ENCODE measurements at regions not wholly inside any gene's neighbourhood (a gene's known extent, or its start where the extent isn't known, plus 50 kb on each side); places are given as distances from the start of the nearest gene placed in this dataset.

- CTCF ChIA-PET = no interaction called here
- no peaks in the 10 kb centered on the region for H3K9me3 ChIP-seq (ENCODE audit: control insufficient read depth, insufficient read depth, low read depth, low read length)
- H3K27ac ChIP-seq (ENCODE audit: extremely low read depth, low read depth, low read length) = no peak overlapping the region
- POLR2A ChIA-PET = interaction anchor here (0.6 kb wide), 1 partner anchor 52 kb away, joined by 3 read pairs; no protein-coding TSS in a partner anchor
- H3K4me1 ChIP-seq (ENCODE audit: control insufficient read depth, insufficient read depth, low read length) = no peaks in the 10 kb centered on the region
- no peaks in the 10 kb centered on the region for H3K36me3 ChIP-seq (ENCODE audit: control insufficient read depth in 2 of 2, insufficient read depth in 1 of 2, low read length in 2 of 2)
- no peak overlapping the region for H3K4me3 ChIP-seq (ENCODE audit: low read depth, low read length)
- peak; percentile 61 for TF ChIP-seq SETDB1 (IDR thresholded peaks at IDR 0.05; ENCODE audit: insufficient read length, low read length)
- no peak for TF ChIP-seq ZNF513 (tag by site-specific recombination; IDR thresholded peaks at IDR 0.05)
- peak; percentile 91; the same call in 1 of the 2 replicates for TF ChIP-seq TRIM28 (IDR thresholded peaks at IDR 0.05; ENCODE audit: borderline replicate concordance, low read length)
- TF ChIP-seq ZNF585B (tag by site-specific recombination; IDR thresholded peaks at IDR 0.05) = peak; percentile 74
Observed at GRCh38 chr13:81194362-81194761, 853.4 kb upstream of the SPRY2 start.

GRCh38 chr13:81184556-81185265 is 843.8 kb upstream of the SPRY2 start:
- POLR2A ChIA-PET = no interaction called here
- CTCF ChIA-PET = no interaction called here
- Histone ChIP-seq H3K4me3 (ENCODE audit: low read depth, low read length) (no peak overlapping the region), H3K4me1 (ENCODE audit: control insufficient read depth, insufficient read depth, low read length) (no peaks in the 10 kb centered on the region), H3K9me3 (ENCODE audit: control insufficient read depth, insufficient read depth, low read depth, low read length) (no peaks in the 10 kb centered on the region), H3K27ac (ENCODE audit: extremely low read depth, low read depth, low read length) (no peak overlapping the region), H3K36me3 (ENCODE audit: control insufficient read depth in 2 of 2, insufficient read depth in 1 of 2, low read length in 2 of 2) (no peaks in the 10 kb centered on the region)
- TF ChIP-seq ZBTB48 (tag by site-specific recombination; IDR thresholded peaks at IDR 0.05) (no peak), ZNF792 (tag by site-specific recombination; IDR thresholded peaks at IDR 0.05) (no peak), ZNF707 (tag by site-specific recombination; IDR thresholded peaks at IDR 0.05) (no peak), KLF9 (tag by site-specific recombination; IDR thresholded peaks at IDR 0.05; ENCODE audit: low read depth) (no peak), ZNF433 (tag by site-specific recombination; IDR thresholded peaks at IDR 0.05; ENCODE audit: low read depth) (no peak), KLF7 (tag by site-specific recombination; IDR thresholded peaks at IDR 0.05; ENCODE audit: borderline replicate concordance) (no peak), ZNF132 (tag by site-specific recombination; IDR thresholded peaks at IDR 0.05; ENCODE audit: borderline replicate concordance) (no peak), ZSCAN16 (tag by site-specific recombination; IDR thresholded peaks at IDR 0.05) (no peak), ZNF677 (tag by site-specific recombination; IDR thresholded peaks at IDR 0.05) (no peak), ZNF157 (tag by site-specific recombination; IDR thresholded peaks at IDR 0.05) (no peak), ZNF701 (tag by site-specific recombination; IDR thresholded peaks at IDR 0.05) (no peak)
- TF ChIP-seq, protein P1, sequence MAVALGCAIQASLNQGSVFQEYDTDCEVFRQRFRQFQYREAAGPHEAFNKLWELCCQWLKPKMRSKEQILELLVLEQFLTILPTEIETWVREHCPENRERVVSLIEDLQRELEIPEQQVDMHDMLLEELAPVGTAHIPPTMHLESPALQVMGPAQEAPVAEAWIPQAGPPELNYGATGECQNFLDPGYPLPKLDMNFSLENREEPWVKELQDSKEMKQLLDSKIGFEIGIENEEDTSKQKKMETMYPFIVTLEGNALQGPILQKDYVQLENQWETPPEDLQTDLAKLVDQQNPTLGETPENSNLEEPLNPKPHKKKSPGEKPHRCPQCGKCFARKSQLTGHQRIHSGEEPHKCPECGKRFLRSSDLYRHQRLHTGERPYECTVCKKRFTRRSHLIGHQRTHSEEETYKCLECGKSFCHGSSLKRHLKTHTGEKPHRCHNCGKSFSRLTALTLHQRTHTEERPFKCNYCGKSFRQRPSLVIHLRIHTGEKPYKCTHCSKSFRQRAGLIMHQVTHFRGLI (tag by site-specific recombination; IDR thresholded peaks at IDR 0.05) = no peak
- TF ChIP-seq, protein P2, sequence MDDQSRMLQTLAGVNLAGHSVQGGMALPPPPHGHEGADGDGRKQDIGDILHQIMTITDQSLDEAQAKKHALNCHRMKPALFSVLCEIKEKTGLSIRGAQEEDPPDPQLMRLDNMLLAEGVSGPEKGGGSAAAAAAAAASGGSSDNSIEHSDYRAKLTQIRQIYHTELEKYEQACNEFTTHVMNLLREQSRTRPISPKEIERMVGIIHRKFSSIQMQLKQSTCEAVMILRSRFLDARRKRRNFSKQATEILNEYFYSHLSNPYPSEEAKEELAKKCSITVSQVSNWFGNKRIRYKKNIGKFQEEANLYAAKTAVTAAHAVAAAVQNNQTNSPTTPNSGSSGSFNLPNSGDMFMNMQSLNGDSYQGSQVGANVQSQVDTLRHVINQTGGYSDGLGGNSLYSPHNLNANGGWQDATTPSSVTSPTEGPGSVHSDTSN (CRISPR knock-in tag; IDR thresholded peaks at IDR 0.05) = no peak

DNA sequence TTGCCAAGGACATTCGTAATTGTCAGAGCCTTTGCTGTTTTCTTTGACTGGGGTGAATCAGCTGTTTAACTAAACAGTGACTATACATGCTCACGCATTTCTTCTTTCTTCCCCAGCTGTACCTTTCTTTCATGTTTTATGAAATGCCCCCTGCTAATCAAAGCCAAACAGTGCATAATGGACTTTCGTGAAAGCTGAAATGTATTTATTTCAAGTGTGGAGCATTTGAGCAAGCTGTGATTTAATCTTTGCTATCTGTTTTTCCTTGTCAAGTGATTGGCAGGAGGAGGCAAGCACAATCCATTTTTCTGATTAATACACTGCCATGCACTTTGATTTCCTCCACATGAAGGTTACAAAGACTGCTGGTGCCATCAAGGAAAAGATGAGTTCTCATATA is 831.7 kb upstream of the SPRY2 start:
- Histone ChIP-seq H3K9me3 (ENCODE audit: control insufficient read depth, insufficient read depth, low read depth, low read length) (no peaks in the 10 kb centered on the region), H3K36me3 (ENCODE audit: control insufficient read depth in 2 of 2, insufficient read depth in 1 of 2, low read length in 2 of 2) (no peaks in the 10 kb centered on the region), H3K27ac (ENCODE audit: extremely low read depth, low read depth, low read length) (no peak overlapping the region), H3K4me3 (ENCODE audit: low read depth, low read length) (no peak overlapping the region), H3K4me1 (ENCODE audit: control insufficient read depth, insufficient read depth, low read length) (no peaks in the 10 kb centered on the region)
- ChIA-PET CTCF (interaction anchor here (0.6 to 2.8 kb wide), 4 partner anchors 11 to 676 kb away, joined by 3 to 17 read pairs (median 4); no protein-coding TSS in a partner anchor), POLR2A (no interaction called here)
- TF ChIP-seq ZNF580 (tag by site-specific recombination; IDR thresholded peaks at IDR 0.05) (no peak), ZNF114 (tag by site-specific recombination; IDR thresholded peaks at IDR 0.05) (no peak), ZNF157 (tag by site-specific recombination; IDR thresholded peaks at IDR 0.05) (no peak), ZSCAN18 (tag by site-specific recombination; IDR thresholded peaks at IDR 0.05) (no peak), SP2 (tag by site-specific recombination; IDR thresholded peaks at IDR 0.05) (no peak), KLF1 (tag by site-specific recombination; IDR thresholded peaks at IDR 0.05) (no peak)
